OCI-LY1 (cell line): ENCODE measurements at regions not wholly inside any gene's neighbourhood (a gene's known extent, or its start where the extent isn't known, plus 50 kb on each side); places are given as distances from the start of the nearest gene placed in this dataset.

Source experiments
- H2AFZ ChIP-seq: fragments of 200-600 bp; sonication (generic), shearing (Covaris generic); 2 replicates; pipeline ENCODE4 v1.6.0; 2014; ENCODE audit warnings: antibody characterized with exemption, mild to moderate bottlenecking, low read length
- H3F3A ChIP-seq: fragments of 200-600 bp; sonication (generic), shearing (Covaris generic); 2 replicates; pipeline ENCODE4 v1.6.0; 2014; ENCODE audit warnings: mild to moderate bottlenecking, antibody characterized with exemption, low read length, moderate library complexity; ENCODE audit not compliant: insufficient read depth
- H3K27ac ChIP-seq: fragments of 200-600 bp; sonication (generic); 2 replicates; pipeline ENCODE4 v1.5.1; 2014; ENCODE audit warnings: low read length, mixed run types, mild to moderate bottlenecking, low read depth; ENCODE audit not compliant: poor library complexity, severe bottlenecking
- H3K27me3 ChIP-seq: fragments of 200-600 bp; sonication (generic); 2 replicates; pipeline ENCODE4 v1.6.0; 2014; ENCODE audit warnings: antibody characterized with exemption, mild to moderate bottlenecking, low read length, moderate library complexity; ENCODE audit not compliant: insufficient read depth
- H3K36me3 ChIP-seq: fragments of 200-600 bp; sonication (generic); 2 replicates; pipeline ENCODE4 v1.6.1; 2014; ENCODE audit warnings: mild to moderate bottlenecking, antibody characterized with exemption, low read length, moderate library complexity, mixed read lengths; ENCODE audit not compliant: insufficient read depth
- H3K4me1 ChIP-seq: fragments of 200-600 bp; sonication (generic); 2 replicates; pipeline ENCODE4 v1.5.1; 2014; ENCODE audit warnings: mild to moderate bottlenecking, low read length, moderate library complexity; ENCODE audit not compliant: insufficient read depth, severe bottlenecking
- H3K4me2 ChIP-seq: fragments of 200-600 bp; sonication (generic), shearing (Covaris generic); 2 replicates; pipeline ENCODE4 v1.6.1; 2014; ENCODE audit warnings: low read length
- H3K4me3 ChIP-seq: fragments of 200-600 bp; sonication (generic); 2 replicates; pipeline ENCODE4 v1.5.1; 2014; ENCODE audit warnings: low read length, low read depth, mild to moderate bottlenecking, mixed read lengths; ENCODE audit not compliant: poor library complexity, severe bottlenecking
- H3K79me2 ChIP-seq: fragments of 200-600 bp; shearing (Covaris generic); 2 replicates; pipeline ENCODE4 v1.6.1; 2016; ENCODE audit warnings: mixed run types, low read length, mixed read lengths; ENCODE audit not compliant: insufficient read depth
- H3K9ac ChIP-seq: fragments of 200-600 bp; sonication (generic), shearing (Covaris generic); 2 replicates; pipeline ENCODE4 v1.6.1; 2014; ENCODE audit warnings: mild to moderate bottlenecking, low read length, mixed read lengths
- H3K9me2 ChIP-seq: fragments of 200-600 bp; sonication (generic), shearing (Covaris generic); 2 replicates; pipeline ENCODE4 v1.6.1; 2014; ENCODE audit warnings: low read depth, mild to moderate bottlenecking, low read length, mixed read lengths
- H3K9me3 ChIP-seq: fragments of 200-600 bp; shearing (Covaris generic); 2 replicates; pipeline ENCODE4 v1.6.1; 2014; ENCODE audit warnings: low read length, mixed read lengths
- H4K20me1 ChIP-seq: fragments of 200-600 bp; sonication (generic), shearing (Covaris generic); 2 replicates; pipeline ENCODE4 v1.6.0; 2016; ENCODE audit warnings: mild to moderate bottlenecking, low read length; ENCODE audit not compliant: insufficient read depth
- EZH2 ChIP-seq: fragments of 200-600 bp; sonication (generic), shearing (Covaris generic); IDR thresholded peaks from 2 replicates; pipeline ENCODE4 v1.8.0; 2017; ENCODE audit warnings: borderline replicate concordance, mixed run types, mild to moderate bottlenecking, antibody characterized with exemption, low read length, moderate library complexity, mixed read lengths
- TF ChIP-seq, protein P1 (sequence below): fragments of 200-600 bp; sonication (generic), shearing (Covaris generic); IDR thresholded peaks from 2 replicates; pipeline ENCODE4 v1.5.1; 2017; ENCODE audit warnings: mild to moderate bottlenecking, antibody characterized with exemption, low read length, moderate library complexity, mixed read lengths

GRCh38 chr2:164155558-164155957 is 419.8 kb upstream of the FIGN start:
- Histone ChIP-seq H3K4me2 (no peak overlapping the region), H3K4me3 (no peak overlapping the region), H3K79me2 (no peaks in the 10 kb centered on the region), H3K9me3 (no peaks in the 10 kb centered on the region), H3K27ac (no peak overlapping the region), H3K9me2 (no peaks in the 10 kb centered on the region), H3K9ac (no peak overlapping the region), H2AFZ (no peak overlapping the region), H3F3A (no peaks in the 10 kb centered on the region), H3K4me1 (no peaks in the 10 kb centered on the region), H3K27me3 (no peaks in the 10 kb centered on the region), H4K20me1 (no peaks in the 10 kb centered on the region), H3K36me3 (no peaks in the 10 kb centered on the region)
- TF ChIP-seq, protein P1, sequence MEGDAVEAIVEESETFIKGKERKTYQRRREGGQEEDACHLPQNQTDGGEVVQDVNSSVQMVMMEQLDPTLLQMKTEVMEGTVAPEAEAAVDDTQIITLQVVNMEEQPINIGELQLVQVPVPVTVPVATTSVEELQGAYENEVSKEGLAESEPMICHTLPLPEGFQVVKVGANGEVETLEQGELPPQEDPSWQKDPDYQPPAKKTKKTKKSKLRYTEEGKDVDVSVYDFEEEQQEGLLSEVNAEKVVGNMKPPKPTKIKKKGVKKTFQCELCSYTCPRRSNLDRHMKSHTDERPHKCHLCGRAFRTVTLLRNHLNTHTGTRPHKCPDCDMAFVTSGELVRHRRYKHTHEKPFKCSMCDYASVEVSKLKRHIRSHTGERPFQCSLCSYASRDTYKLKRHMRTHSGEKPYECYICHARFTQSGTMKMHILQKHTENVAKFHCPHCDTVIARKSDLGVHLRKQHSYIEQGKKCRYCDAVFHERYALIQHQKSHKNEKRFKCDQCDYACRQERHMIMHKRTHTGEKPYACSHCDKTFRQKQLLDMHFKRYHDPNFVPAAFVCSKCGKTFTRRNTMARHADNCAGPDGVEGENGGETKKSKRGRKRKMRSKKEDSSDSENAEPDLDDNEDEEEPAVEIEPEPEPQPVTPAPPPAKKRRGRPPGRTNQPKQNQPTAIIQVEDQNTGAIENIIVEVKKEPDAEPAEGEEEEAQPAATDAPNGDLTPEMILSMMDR: no peak
- TF ChIP-seq EZH2: no peak

GRCh38 chr2:164151522-164151921 is 415.7 kb upstream of the FIGN start:
- Histone ChIP-seq H3K9me3 (no peaks in the 10 kb centered on the region), H3K79me2 (no peaks in the 10 kb centered on the region), H3K36me3 (no peaks in the 10 kb centered on the region), H2AFZ (no peak overlapping the region), H3K9me2 (no peaks in the 10 kb centered on the region), H4K20me1 (no peaks in the 10 kb centered on the region), H3K4me3 (no peak overlapping the region), H3F3A (no peaks in the 10 kb centered on the region), H3K4me2 (no peak overlapping the region), H3K9ac (no peak overlapping the region), H3K27ac (no peak overlapping the region), H3K27me3 (no peaks in the 10 kb centered on the region), H3K4me1 (no peaks in the 10 kb centered on the region)
- TF ChIP-seq, protein P1: no peak

- Histone ChIP-seq H3F3A (no peaks in the 10 kb centered on the region), H3K4me1 (no peaks in the 10 kb centered on the region), H3K4me2 (no peak overlapping the region), H2AFZ (no peak overlapping the region), H3K4me3 (no peak overlapping the region), H3K9ac (no peak overlapping the region), H3K79me2 (no peaks in the 10 kb centered on the region), H3K9me3 (no peaks in the 10 kb centered on the region), H3K36me3 (no peaks in the 10 kb centered on the region), H3K9me2 (no peaks in the 10 kb centered on the region), H3K27me3 (no peaks in the 10 kb centered on the region), H3K27ac (no peak overlapping the region), H4K20me1 (no peaks in the 10 kb centered on the region)
- no peak for TF ChIP-seq EZH2
- TF ChIP-seq, protein P1: no peak
Observed at GRCh38 chr2:164150604-164151003, 414.8 kb upstream of the FIGN start.
